Kidney epithelial cell (primary cell): ENCODE measurements at regions not wholly inside any gene's neighbourhood (a gene's known extent, or its start where the extent isn't known, plus 50 kb on each side); places are given as distances from the start of the nearest gene placed in this dataset.
A peak's percentile ranks its signal among the peaks of the same experiment; 100 is the strongest.

Experiments
- DNase-seq: peaks from one replicate; pipeline ENCODE4 v3.0.0-alpha.2; 2010; ENCODE audit warnings: low read depth
- H3K27me3 ChIP-seq: 2 replicates; pipeline ENCODE4 v1.6.0; 2011; ENCODE audit warnings: low read length; ENCODE audit not compliant: control insufficient read depth, insufficient read depth
- H3K36me3 ChIP-seq: 2 replicates; pipeline ENCODE4 v1.5.1; 2011; ENCODE audit warnings: low read length; ENCODE audit not compliant: control insufficient read depth, insufficient read depth
- H3K4me3 ChIP-seq: 2 replicates; pipeline ENCODE4 v1.5.1; 2011; ENCODE audit warnings: low read depth, mild to moderate bottlenecking, control low read depth, low read length
- CTCF ChIP-seq: IDR thresholded peaks from 2 replicates; pipeline ENCODE4 v1.5.1; 2011; ENCODE audit warnings: mild to moderate bottlenecking, moderate library complexity, low read length, control low read depth, inconsistent platforms; ENCODE audit not compliant: insufficient read depth, poor library complexity, severe bottlenecking

GRCh38 chrX:55142206-55142918 lies 53.5 kb downstream of the PAGE2 start:
- DNase-seq = peak; percentile 34
- TF ChIP-seq CTCF = no peak
- Histone ChIP-seq H3K27me3 (no peaks in the 10 kb centered on the region), H3K4me3 (no peak overlapping the region), H3K36me3 (no peaks in the 10 kb centered on the region)

- H3K36me3 ChIP-seq = no peaks in the 10 kb centered on the region
- H3K27me3 ChIP-seq = no peaks in the 10 kb centered on the region
- no peak for DNase-seq
- no peak overlapping the region for H3K4me3 ChIP-seq
- TF ChIP-seq CTCF = no peak
Observed at GRCh38 chrX:55142919-55143310, 54.1 kb downstream of the PAGE2 start.

GRCh38 chrX:55143621-55144020 lies 54.8 kb downstream of the PAGE2 start:
- no peaks in the 10 kb centered on the region for H3K27me3 ChIP-seq
- H3K4me3 ChIP-seq = no peak overlapping the region
- H3K36me3 ChIP-seq = no peaks in the 10 kb centered on the region
- DNase-seq = no peak
- no peak for TF ChIP-seq CTCF

- Histone ChIP-seq H3K27me3 (no peaks in the 10 kb centered on the region), H3K4me3 (no peak overlapping the region), H3K36me3 (no peaks in the 10 kb centered on the region)
- DNase-seq = no peak
- TF ChIP-seq CTCF = no peak
Observed at GRCh38 chrX:55144697-55145096, 55.9 kb downstream of the PAGE2 start.

GRCh38 chrX:55149242-55149641 lies 60.4 kb downstream of the PAGE2 start:
- no peak for DNase-seq
- no peak for TF ChIP-seq CTCF
- H3K36me3 ChIP-seq = no peaks in the 10 kb centered on the region
- H3K27me3 ChIP-seq = no peaks in the 10 kb centered on the region
- no peak overlapping the region for H3K4me3 ChIP-seq

- no peaks in the 10 kb centered on the region for H3K36me3 ChIP-seq
- TF ChIP-seq CTCF = no peak
- DNase-seq = no peak
- H3K27me3 ChIP-seq = no peaks in the 10 kb centered on the region
- no peak overlapping the region for H3K4me3 ChIP-seq
Observed at GRCh38 chrX:55151199-55151598, 62.4 kb downstream of the PAGE2 start.
